ENCODE measurements at regions not wholly inside any gene's neighbourhood (a gene's known extent, or its start where the extent isn't known, plus 50 kb on each side); places are given as distances from the start of the nearest gene placed in this dataset.

DNA sequence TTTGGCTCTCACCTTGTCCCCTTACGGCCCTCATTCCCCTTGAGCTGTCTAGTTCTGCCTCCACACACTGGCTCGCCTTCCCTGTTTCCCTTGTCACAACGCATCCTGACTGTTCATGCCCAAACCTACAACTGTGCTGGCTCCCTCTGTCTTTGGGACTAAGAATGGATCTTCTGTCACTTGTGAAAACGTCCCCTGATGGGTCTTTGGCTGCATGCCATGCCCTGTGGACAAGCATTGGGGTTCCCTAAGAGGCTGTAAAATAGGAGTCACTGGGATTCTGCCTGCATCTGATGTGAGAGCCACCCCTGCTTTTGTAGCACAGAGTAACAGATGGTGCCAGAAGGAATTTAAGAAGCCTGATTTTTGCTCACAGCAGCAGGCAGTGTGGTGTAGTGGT, 285.3 kb upstream of the CRY1 start:
- TF ChIP-seq, protein P1, sequence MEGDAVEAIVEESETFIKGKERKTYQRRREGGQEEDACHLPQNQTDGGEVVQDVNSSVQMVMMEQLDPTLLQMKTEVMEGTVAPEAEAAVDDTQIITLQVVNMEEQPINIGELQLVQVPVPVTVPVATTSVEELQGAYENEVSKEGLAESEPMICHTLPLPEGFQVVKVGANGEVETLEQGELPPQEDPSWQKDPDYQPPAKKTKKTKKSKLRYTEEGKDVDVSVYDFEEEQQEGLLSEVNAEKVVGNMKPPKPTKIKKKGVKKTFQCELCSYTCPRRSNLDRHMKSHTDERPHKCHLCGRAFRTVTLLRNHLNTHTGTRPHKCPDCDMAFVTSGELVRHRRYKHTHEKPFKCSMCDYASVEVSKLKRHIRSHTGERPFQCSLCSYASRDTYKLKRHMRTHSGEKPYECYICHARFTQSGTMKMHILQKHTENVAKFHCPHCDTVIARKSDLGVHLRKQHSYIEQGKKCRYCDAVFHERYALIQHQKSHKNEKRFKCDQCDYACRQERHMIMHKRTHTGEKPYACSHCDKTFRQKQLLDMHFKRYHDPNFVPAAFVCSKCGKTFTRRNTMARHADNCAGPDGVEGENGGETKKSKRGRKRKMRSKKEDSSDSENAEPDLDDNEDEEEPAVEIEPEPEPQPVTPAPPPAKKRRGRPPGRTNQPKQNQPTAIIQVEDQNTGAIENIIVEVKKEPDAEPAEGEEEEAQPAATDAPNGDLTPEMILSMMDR (IDR thresholded peaks at IDR 0.05 in 2 of 3, conservative IDR thresholded peaks at IDR 0.05 in 1 of 3; ENCODE audit: insufficient read depth in 2 of 3, low read depth in 1 of 3, low read length in 3 of 3) = no peak
- TF ChIP-seq ZNF121 (CRISPR knock-in tag; conservative IDR thresholded peaks at IDR 0.05) = no peak
- TF ChIP-seq MYC (IDR thresholded peaks at IDR 0.05; ENCODE audit: low read depth, low read length) = no peak
- TF ChIP-seq MYC (CRISPR knock-in tag; IDR thresholded peaks at IDR 0.05; ENCODE audit: borderline replicate concordance, low read depth) = no peak
- TF ChIP-seq DDX20 (tag; IDR thresholded peaks at IDR 0.05; ENCODE audit: low read depth) = no peak
- TF ChIP-seq ZNF76 (CRISPR knock-in tag; IDR thresholded peaks at IDR 0.05; ENCODE audit: borderline replicate concordance) = no peak
- TF ChIP-seq EZH2 (IDR thresholded peaks at IDR 0.05; ENCODE audit: borderline replicate concordance, low read depth, low read length) = no peak
- no peak for TF ChIP-seq EGR1 (conservative IDR thresholded peaks at IDR 0.05)
- TF ChIP-seq POLR2A (conservative IDR thresholded peaks at IDR 0.05) = no peak
